ENCODE measurements at regions not wholly inside any gene's neighbourhood (a gene's known extent, or its start where the extent isn't known, plus 50 kb on each side); places are given as distances from the start of the nearest gene placed in this dataset.

DNA sequence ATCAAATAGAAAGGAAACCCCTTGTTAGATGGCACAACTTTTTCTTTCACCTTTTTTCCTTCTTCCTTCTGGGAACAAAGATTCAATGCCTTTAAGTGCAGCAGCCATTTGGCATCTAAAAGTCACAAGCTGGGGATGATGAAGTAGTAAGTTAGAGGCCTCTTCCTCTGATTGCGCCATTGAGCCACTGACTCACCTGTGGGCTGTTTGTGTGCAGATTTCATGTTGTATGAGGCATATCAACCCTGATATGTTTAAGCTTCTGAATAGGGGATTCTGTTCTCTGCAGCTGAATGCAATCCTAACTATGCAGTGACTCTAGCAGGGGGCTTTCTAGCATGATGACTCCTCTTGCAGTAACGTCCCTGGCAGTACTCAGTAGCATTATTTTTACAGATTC, 599.9 kb downstream of the CSNK1G3 start:
- TF ChIP-seq, protein P1, sequence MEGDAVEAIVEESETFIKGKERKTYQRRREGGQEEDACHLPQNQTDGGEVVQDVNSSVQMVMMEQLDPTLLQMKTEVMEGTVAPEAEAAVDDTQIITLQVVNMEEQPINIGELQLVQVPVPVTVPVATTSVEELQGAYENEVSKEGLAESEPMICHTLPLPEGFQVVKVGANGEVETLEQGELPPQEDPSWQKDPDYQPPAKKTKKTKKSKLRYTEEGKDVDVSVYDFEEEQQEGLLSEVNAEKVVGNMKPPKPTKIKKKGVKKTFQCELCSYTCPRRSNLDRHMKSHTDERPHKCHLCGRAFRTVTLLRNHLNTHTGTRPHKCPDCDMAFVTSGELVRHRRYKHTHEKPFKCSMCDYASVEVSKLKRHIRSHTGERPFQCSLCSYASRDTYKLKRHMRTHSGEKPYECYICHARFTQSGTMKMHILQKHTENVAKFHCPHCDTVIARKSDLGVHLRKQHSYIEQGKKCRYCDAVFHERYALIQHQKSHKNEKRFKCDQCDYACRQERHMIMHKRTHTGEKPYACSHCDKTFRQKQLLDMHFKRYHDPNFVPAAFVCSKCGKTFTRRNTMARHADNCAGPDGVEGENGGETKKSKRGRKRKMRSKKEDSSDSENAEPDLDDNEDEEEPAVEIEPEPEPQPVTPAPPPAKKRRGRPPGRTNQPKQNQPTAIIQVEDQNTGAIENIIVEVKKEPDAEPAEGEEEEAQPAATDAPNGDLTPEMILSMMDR (conservative IDR thresholded peaks at IDR 0.05; ENCODE audit: low read depth, low read length): no peak
- TF ChIP-seq EZH2 (IDR thresholded peaks at IDR 0.05; ENCODE audit: borderline replicate concordance, low read depth, low read length, poor library complexity, severe bottlenecking): no peak
